Esophagus squamous epithelium (tissue), 4 donors: ENCODE measurements at regions not wholly inside any gene's neighbourhood (a gene's known extent, or its start where the extent isn't known, plus 50 kb on each side); places are given as distances from the start of the nearest gene placed in this dataset.

Experiments used
- POLR2A ChIP-seq, 4 donors: fragments of 450-650 bp; IDR thresholded peaks; one replicate each; pipeline ENCODE4 v1.6.1; 2017; ENCODE audit warnings: antibody characterized with exemption in 4 of 4, mild to moderate bottlenecking in 4 of 4, moderate library complexity in 3 of 4
- TF ChIP-seq, protein P1 (sequence below), 6 experiments: fragments of 450-650 bp in 4 of 6; fragments of 200-600 bp in 2 of 6; sonication (generic) in 2 of 6; IDR thresholded peaks; one replicate each; pipeline ENCODE4 v1.5.1; 2016 to 2019; ENCODE audit warnings: antibody characterized with exemption in 6 of 6, mild to moderate bottlenecking in 4 of 6, moderate library complexity in 4 of 6

DNA sequence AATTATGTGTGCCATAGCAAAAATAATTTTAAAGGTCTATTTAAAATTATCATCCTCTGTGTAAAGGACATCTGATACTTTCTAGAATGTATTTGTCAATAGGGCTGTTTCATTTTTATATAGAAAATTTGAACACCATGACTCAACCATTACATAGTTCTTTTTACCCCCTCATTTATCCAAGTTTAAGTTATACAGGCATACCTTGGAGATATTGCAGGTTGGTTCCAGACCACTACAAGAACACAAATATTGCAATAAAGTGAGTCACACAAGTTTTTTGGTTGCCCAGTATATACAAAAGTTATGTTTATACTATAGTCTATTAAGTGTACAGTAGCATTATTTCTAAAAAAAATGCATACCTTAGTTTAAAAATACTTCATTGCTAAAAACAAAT lies 130.4 kb downstream of the MSL3 start:
- TF ChIP-seq, protein P1, sequence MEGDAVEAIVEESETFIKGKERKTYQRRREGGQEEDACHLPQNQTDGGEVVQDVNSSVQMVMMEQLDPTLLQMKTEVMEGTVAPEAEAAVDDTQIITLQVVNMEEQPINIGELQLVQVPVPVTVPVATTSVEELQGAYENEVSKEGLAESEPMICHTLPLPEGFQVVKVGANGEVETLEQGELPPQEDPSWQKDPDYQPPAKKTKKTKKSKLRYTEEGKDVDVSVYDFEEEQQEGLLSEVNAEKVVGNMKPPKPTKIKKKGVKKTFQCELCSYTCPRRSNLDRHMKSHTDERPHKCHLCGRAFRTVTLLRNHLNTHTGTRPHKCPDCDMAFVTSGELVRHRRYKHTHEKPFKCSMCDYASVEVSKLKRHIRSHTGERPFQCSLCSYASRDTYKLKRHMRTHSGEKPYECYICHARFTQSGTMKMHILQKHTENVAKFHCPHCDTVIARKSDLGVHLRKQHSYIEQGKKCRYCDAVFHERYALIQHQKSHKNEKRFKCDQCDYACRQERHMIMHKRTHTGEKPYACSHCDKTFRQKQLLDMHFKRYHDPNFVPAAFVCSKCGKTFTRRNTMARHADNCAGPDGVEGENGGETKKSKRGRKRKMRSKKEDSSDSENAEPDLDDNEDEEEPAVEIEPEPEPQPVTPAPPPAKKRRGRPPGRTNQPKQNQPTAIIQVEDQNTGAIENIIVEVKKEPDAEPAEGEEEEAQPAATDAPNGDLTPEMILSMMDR (IDR thresholded peaks at IDR 0.05): no peak
- no peak for TF ChIP-seq POLR2A (IDR thresholded peaks at IDR 0.05)
